Stimulated activated effector memory CD8-positive, alpha-beta T cell treated with anti-CD3 and anti-CD28 coated beads, Interleukin-12 subunit alpha, Interleukin-12 subunit beta, amount 100 ng/mL, for 72 hours (primary cell): ENCODE measurements at regions not wholly inside any gene's neighbourhood (a gene's known extent, or its start where the extent isn't known, plus 50 kb on each side); places are given as distances from the start of the nearest gene placed in this dataset.
A peak's percentile ranks its signal among the peaks of the same experiment; 100 is the strongest.

Experiments
- ATAC-seq: fragments of 150-1000 bp; cut with Tn5 transposase; 2 replicates; pipeline ENCODE4 v1.10.0; 2021
- DNase-seq, 2 donors: peaks; one replicate each; pipeline ENCODE4 v3.0.0; 2021 to 2022; ENCODE audit warnings: low spot score in 2 of 2
- H3K27ac Mint-ChIP-seq: one replicate; pipeline ENCODE4 v1.8.0; 2022; ENCODE audit warnings: mild to moderate bottlenecking, mixed read lengths
- H3K36me3 Mint-ChIP-seq: one replicate; pipeline ENCODE4 v1.8.0; 2022; ENCODE audit warnings: mild to moderate bottlenecking, mixed read lengths
- H3K4me1 Mint-ChIP-seq: one replicate; pipeline ENCODE4 v1.8.0; 2022; ENCODE audit warnings: mixed read lengths
- H3K4me3 Mint-ChIP-seq: one replicate; pipeline ENCODE4 v1.8.0; 2022; ENCODE audit warnings: mild to moderate bottlenecking, mixed read lengths
- H3K9me3 Mint-ChIP-seq: one replicate; pipeline ENCODE4 v1.8.0; 2022; ENCODE audit warnings: mixed read lengths

DNA sequence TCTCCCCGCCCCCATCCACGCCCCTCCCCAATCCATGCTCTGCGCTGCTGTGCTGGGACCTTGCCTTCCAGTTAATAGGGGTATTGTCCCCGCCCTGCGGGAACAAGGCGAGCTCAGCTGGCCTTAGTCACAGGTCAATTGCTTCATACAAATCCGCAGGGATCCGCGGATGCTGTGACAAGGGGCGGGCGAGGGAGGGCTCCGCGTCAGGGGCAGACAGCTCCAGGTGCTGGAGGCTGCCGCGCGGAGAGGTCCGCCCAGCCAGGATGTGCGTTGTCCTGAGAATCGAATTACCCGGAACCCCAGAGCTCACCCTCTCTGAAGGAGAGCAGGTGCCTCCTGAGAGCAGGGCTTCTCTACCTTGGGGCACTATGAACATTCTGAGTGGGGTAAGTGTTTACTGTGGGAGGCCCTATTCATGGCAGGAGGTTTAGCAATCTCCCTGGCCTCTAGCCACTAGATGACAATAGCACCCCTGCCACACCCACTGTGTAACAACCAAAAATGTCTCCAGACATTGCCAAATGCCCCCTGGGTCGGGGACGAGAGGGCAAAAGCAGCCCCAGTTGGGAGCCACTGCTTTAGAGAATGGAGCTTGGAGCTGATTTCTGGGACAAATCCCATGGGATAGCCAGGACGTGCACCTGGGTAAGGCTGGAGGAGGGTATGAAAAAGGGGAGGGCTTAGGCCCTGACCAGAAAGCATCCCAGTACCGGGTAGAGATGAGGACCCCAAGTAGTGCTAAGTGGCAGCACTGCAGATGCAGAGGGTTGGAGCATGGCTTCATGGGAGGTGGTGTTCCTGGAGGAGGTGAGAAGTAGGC lies 138.2 kb downstream of the CYLD start:
- DNase-seq (peak in 1 of 2 donors; percentile 15), ATAC-seq (peak; percentile 19)
- Mint-ChIP-seq H3K9me3 (no peaks in the 10 kb centered on the region), H3K4me3 (no peak overlapping the region), H3K36me3 (no peaks in the 10 kb centered on the region), H3K4me1 (no peaks in the 10 kb centered on the region), H3K27ac (no peak overlapping the region)

DNA sequence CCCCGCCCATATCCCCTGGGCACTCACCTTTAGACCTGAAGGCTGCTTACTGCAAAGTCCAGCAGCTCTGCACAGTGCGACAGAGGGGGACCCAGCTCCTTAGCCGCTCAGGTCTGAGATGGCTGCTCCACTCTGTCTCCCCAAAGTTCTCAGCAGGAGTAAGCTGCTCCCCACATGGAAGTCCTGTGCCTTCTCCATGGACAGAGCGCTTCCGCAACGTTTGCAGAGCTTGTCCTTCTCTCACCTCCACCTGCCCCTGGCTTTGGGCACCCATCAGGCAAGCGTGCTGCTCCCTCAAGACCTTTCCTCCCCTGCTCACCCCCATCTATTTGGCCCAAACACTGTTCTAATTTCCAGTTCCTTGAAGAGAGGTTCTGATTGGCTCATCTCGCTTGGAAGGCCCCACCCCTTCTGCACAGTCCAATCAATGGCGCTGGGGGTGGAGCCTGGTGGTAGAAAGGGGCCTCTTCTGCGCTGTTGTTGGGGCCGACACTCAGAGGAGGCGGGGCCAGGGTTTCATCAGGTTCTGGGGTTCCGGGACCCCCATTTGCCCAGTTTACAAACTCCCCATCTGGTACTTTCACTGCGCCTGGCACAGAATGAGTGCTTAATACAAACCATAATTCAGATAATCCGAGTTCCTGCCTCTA lies 137.2 kb downstream of the CYLD start:
- Mint-ChIP-seq H3K9me3 (no peaks in the 10 kb centered on the region), H3K27ac (no peak overlapping the region), H3K4me3 (no peak overlapping the region), H3K36me3 (no peaks in the 10 kb centered on the region), H3K4me1 (no peaks in the 10 kb centered on the region)
- DNase-seq (peak in 1 of 2 donors; percentile 29), ATAC-seq (no peak)

GRCh38 chr16:50878536-50878935 lies 136.7 kb downstream of the CYLD start:
- no peak overlapping the region for H3K4me3 Mint-ChIP-seq
- no peaks in the 10 kb centered on the region for H3K4me1 Mint-ChIP-seq
- no peak for DNase-seq
- ATAC-seq: no peak
- no peak overlapping the region for H3K27ac Mint-ChIP-seq
- H3K36me3 Mint-ChIP-seq: no peaks in the 10 kb centered on the region
- no peaks in the 10 kb centered on the region for H3K9me3 Mint-ChIP-seq

- ATAC-seq: no peak
- no peak for DNase-seq
- Mint-ChIP-seq H3K4me1 (no peaks in the 10 kb centered on the region), H3K4me3 (no peak overlapping the region), H3K9me3 (no peaks in the 10 kb centered on the region), H3K27ac (no peak overlapping the region), H3K36me3 (no peaks in the 10 kb centered on the region)
Measured at GRCh38 chr16:50876263-50876662, 134.4 kb downstream of the CYLD start.

DNA sequence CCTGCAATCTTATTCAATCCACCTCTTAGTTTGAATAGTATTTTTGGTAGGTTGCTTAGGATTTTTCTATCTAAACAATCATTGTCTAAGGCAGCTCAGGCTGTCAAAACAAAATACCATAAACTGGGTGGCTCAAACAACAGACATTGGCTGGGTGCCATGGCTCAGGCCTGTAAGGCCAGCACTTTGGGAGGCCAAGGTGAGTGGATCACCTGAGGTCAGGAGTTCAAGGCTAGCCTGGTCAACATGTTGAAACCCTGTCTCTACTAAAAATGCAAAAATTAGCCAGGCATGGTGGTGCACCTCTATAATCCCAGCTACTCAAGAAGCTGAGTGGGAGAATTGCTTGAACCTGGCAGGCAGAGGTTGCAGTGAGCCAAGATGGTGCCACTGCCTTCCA lies 126.7 kb downstream of the CYLD start:
- no peak overlapping the region for H3K27ac Mint-ChIP-seq
- no peaks in the 10 kb centered on the region for H3K9me3 Mint-ChIP-seq
- no peak overlapping the region for H3K4me3 Mint-ChIP-seq
- ATAC-seq (no peak), DNase-seq (peak in 1 of 2 donors; percentile 22)
- H3K4me1 Mint-ChIP-seq: no peaks in the 10 kb centered on the region
- H3K36me3 Mint-ChIP-seq: no peaks in the 10 kb centered on the region

DNA sequence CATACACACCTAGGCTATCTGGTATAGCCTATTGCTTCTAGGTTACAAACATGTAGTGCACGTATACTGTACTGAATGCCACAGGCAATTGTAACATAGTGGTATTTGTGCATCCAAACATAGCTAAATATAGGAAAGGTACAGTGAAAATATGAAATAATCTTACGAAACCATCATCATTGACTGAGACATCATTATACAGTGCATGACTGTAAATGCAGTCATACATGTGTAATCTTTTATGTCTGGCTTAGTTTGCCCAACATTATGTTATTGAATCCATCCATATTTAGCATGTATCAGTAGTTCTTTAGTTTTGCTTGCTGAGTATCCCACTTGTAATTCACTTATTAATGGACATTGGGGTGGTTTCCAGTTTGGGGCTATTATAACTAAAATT lies 124.9 kb downstream of the CYLD start:
- Mint-ChIP-seq H3K27ac (no peak overlapping the region), H3K36me3 (no peaks in the 10 kb centered on the region), H3K4me3 (no peak overlapping the region), H3K9me3 (no peaks in the 10 kb centered on the region), H3K4me1 (no peaks in the 10 kb centered on the region)
- ATAC-seq (no peak), DNase-seq (no peak)

DNA sequence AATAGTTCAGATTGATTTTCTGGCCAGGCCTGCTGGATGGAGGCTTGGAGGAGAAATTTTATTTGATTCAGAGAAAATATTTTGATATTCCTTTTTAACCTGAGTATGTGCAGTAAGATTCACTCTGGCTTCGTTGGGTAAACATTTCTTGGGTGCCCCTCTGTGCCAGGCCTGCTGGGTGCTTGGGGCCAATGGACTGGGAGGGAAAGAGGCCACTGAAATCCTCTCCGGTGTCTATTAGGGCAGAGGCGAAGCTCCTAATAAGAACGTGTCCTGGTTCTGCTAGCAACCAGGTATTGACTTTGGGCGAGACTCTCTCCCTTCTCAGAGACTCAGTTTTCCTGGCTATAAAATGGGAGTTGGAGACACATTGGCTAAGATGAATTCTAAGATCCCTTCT lies 122.5 kb downstream of the CYLD start:
- Mint-ChIP-seq H3K27ac (no peak overlapping the region), H3K4me3 (no peak overlapping the region), H3K9me3 (no peaks in the 10 kb centered on the region), H3K4me1 (no peaks in the 10 kb centered on the region), H3K36me3 (no peaks in the 10 kb centered on the region)
- ATAC-seq (no peak), DNase-seq (peak in 1 of 2 donors; percentile 17)

GRCh38 chr16:50863644-50864144 lies 121.8 kb downstream of the CYLD start:
- Mint-ChIP-seq H3K4me1 (no peaks in the 10 kb centered on the region), H3K36me3 (no peaks in the 10 kb centered on the region), H3K4me3 (no peak overlapping the region), H3K27ac (no peak overlapping the region), H3K9me3 (no peaks in the 10 kb centered on the region)
- ATAC-seq: peak; percentile 20
- peak in 1 of 2 donors; percentile 20 for DNase-seq

GRCh38 chr16:50862818-50863643 lies 121.1 kb downstream of the CYLD start:
- no peak overlapping the region for H3K27ac Mint-ChIP-seq
- DNase-seq (peak in 1 of 2 donors; percentile 38), ATAC-seq (peak; percentile 17)
- no peaks in the 10 kb centered on the region for H3K36me3 Mint-ChIP-seq
- no peak overlapping the region for H3K4me3 Mint-ChIP-seq
- no peaks in the 10 kb centered on the region for H3K4me1 Mint-ChIP-seq
- no peaks in the 10 kb centered on the region for H3K9me3 Mint-ChIP-seq

DNA sequence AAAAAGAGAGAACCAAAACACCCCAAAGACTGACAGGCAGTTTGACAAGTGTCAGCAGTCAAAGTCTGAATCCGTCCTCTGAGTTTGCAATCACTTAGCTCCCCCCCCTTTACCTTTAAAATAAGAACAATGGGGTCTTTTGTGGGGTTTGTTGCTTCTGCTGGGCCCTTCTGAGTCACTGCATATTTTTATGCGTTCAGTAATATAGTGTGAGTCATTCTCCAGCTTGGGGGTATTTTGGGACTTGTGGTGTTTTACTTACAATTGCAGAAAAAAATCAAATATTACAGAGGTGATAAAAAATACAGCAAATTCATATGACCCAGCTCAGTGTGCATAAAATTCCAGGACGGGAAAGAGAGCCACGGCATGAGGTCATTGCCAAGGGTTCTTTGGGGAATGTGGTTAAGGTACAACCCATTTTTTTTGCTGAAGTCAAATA lies 120.1 kb downstream of the CYLD start:
- Mint-ChIP-seq H3K9me3 (no peaks in the 10 kb centered on the region), H3K4me1 (no peaks in the 10 kb centered on the region), H3K4me3 (no peak overlapping the region), H3K36me3 (no peaks in the 10 kb centered on the region), H3K27ac (no peak overlapping the region)
- DNase-seq (peak in 1 of 2 donors; percentile 26), ATAC-seq (no peak)

- ATAC-seq: no peak
- DNase-seq: peak in 1 of 2 donors; percentile 30
- Mint-ChIP-seq H3K9me3 (no peaks in the 10 kb centered on the region), H3K4me1 (no peaks in the 10 kb centered on the region), H3K36me3 (no peaks in the 10 kb centered on the region), H3K27ac (no peak overlapping the region), H3K4me3 (no peak overlapping the region)
Measured at GRCh38 chr16:50861451-50861850, 119.6 kb downstream of the CYLD start.

- Mint-ChIP-seq H3K4me3 (no peak overlapping the region), H3K4me1 (no peaks in the 10 kb centered on the region), H3K9me3 (no peaks in the 10 kb centered on the region), H3K36me3 (no peaks in the 10 kb centered on the region), H3K27ac (no peak overlapping the region)
- ATAC-seq (no peak), DNase-seq (peak in 1 of 2 donors; percentile 28)
Measured at GRCh38 chr16:50859628-50860360, 117.9 kb downstream of the CYLD start.

DNA sequence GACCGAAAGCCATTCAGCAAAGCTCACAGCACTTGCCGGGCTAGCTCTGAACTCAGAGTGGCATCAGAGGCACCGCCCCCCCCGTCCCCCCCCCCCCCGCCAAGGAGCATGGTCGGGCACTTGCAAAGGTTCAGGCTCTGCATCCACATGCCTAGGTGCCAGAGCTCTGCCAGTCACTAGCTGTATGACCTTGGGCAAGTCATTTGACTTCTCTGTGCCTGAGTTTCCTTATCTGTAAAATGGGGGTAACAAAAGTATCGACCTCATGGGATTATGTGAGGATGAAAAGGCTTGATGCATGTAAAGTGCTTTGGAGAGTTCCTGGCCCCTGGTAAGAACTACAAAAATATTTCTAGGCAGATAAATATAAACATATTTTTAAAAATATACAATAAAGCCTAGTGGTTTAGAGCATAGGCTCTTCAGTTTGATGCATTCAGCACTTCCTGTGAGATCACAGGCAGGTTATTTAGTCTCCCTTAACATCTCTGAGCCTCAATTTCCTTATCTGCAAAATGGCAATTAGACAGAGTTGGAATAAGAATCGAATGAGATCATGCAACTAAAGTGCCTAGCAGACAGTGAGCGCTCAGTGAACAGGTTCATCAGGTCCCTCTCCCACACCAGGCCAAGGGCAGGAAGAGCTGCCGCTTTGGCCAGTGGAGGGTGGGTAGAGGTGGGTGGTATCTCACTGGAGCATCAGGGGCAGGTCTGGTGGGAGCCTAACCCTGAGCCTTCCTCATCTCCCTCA lies 117.2 kb downstream of the CYLD start:
- DNase-seq (no peak), ATAC-seq (no peak)
- Mint-ChIP-seq H3K27ac (no peak overlapping the region), H3K4me1 (no peaks in the 10 kb centered on the region), H3K9me3 (no peaks in the 10 kb centered on the region), H3K36me3 (no peaks in the 10 kb centered on the region), H3K4me3 (no peak overlapping the region)

DNA sequence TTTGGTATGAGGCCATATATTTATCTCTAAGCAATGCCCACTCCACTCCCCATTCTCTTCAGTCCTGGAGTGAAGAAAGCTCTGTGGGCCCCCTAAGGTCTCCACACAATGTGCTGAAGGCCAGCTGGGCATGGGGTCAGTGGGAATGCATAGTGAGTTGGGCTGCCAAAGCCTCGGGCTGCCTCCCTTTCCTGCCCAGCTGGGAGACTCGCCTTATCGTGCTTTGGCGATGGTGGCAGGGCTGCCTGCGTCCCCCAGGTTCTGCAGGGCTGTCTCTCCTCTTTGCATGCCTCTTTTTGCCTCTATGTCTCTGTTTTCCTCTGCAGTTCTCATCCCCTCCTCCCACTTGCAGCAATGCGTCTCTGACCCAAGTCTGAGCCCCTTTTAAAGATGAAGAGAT lies 116.5 kb downstream of the CYLD start:
- no peak overlapping the region for H3K4me3 Mint-ChIP-seq
- no peaks in the 10 kb centered on the region for H3K4me1 Mint-ChIP-seq
- H3K36me3 Mint-ChIP-seq: no peaks in the 10 kb centered on the region
- ATAC-seq: no peak
- no peak overlapping the region for H3K27ac Mint-ChIP-seq
- H3K9me3 Mint-ChIP-seq: no peaks in the 10 kb centered on the region
- peak in 1 of 2 donors; percentile 29 for DNase-seq
